ENCODE measurements at regions not wholly inside any gene's neighbourhood (a gene's known extent, or its start where the extent isn't known, plus 50 kb on each side); places are given as distances from the start of the nearest gene placed in this dataset.

- Histone ChIP-seq H3K9ac (ENCODE audit: control insufficient read depth, insufficient read depth, low read length) (no peak overlapping the region), H3K27me3 (replicated peaks in 1 of 2; ENCODE audit: control insufficient read depth in 2 of 2, insufficient read depth in 2 of 2, low read length in 1 of 2) (no peaks in the 10 kb centered on the region), H3K4me2 (ENCODE audit: control insufficient read depth, insufficient read depth) (no peak overlapping the region), H3K4me3 (no peak overlapping the region), H3K9me3 (replicated peaks; ENCODE audit: control insufficient read depth, insufficient read depth, low read length) (no peaks in the 10 kb centered on the region), H3K4me1 (ENCODE audit: control insufficient read depth, insufficient read depth, low read length) (no peaks in the 10 kb centered on the region), H2AFZ (ENCODE audit: control insufficient read depth, low read depth, low read length) (no peak overlapping the region), H4K20me1 (ENCODE audit: control insufficient read depth, insufficient read depth) (no peaks in the 10 kb centered on the region), H3K79me2 (ENCODE audit: control insufficient read depth, insufficient read depth, low read length) (no peaks in the 10 kb centered on the region), H3K36me3 (ENCODE audit: control insufficient read depth in 2 of 2, insufficient read depth in 2 of 2, low read length in 1 of 2) (no peaks in the 10 kb centered on the region), H3K27ac (ENCODE audit: control insufficient read depth, insufficient read depth) (no peak overlapping the region)
- intact Hi-C loops (cut with micrococcal nuclease; ENCODE audit: unreplicated experiment) (no loop called here), in situ Hi-C loops (cut with MboI) (no loop called here)
- 17% methylated on average over 7 of the region's 7 CpGs for WGBS (ENCODE audit: insufficient coverage, insufficient replicate concordance, low lambda C conversion rate, missing lambda C conversion rate)
- CTCF ChIA-PET = interaction anchor here (0.7 to 2.3 kb wide), 5 partner anchors 9 to 210 kb away, joined by 3 to 9 read pairs (median 3); no protein-coding TSS in a partner anchor
- POLR2A ChIA-PET = no interaction called here
- no TSS peak for BruUV-seq (replicated peaks)
- ATAC-seq (peak; percentile 58), DNase-seq (ENCODE audit: low read depth, low spot score) (no peak), FAIRE-seq (peak; percentile 38)
- TF ChIP-seq YBX1 (IDR thresholded peaks at IDR 0.05) (no peak), CTCF (IDR thresholded peaks at IDR 0.05 in 2 of 3, conservative IDR thresholded peaks at IDR 0.05 in 1 of 3; ENCODE audit: control insufficient read depth in 2 of 3, extremely low read depth in 1 of 3, insufficient read depth in 1 of 3, low read depth in 3 of 3, low read length in 3 of 3) (peak; percentile 23 to 51 (median 27); a peak in 4 of 6 replicates), RAD21 (IDR thresholded peaks at IDR 0.05; ENCODE audit: insufficient read depth, low read depth, low read length) (peak; percentile 71), SMC3 (IDR thresholded peaks at IDR 0.05; ENCODE audit: borderline replicate concordance, low read length) (peak; percentile 22; the same call in 1 of the 2 replicates)
- SMC1A ChIA-PET (ENCODE audit: uncharacterized antibody, unreplicated experiment) = interaction anchor here (1.2 kb wide), 1 partner anchor 58 kb away, joined by 6 read pairs; no protein-coding TSS in a partner anchor
- RAD21 ChIA-PET (ENCODE audit: unreplicated experiment) = interaction anchor here (1.8 kb wide), 1 partner anchor 60 kb away, joined by 4 read pairs; no protein-coding TSS in a partner anchor
Measured at GRCh38 chr9:4375424-4376200, 75.7 kb upstream of the GLIS3 start.
